Endometrial microvascular endothelial cells (primary cell): ENCODE measurements at regions not wholly inside any gene's neighbourhood (a gene's known extent, or its start where the extent isn't known, plus 50 kb on each side); places are given as distances from the start of the nearest gene placed in this dataset.

Experiments used
- in situ Hi-C: cut with HindIII; loops from 2 replicates; pipeline ENCODE4 v1.10.0; 2017; ENCODE audit warnings: low sequenced_read_pairs, low pct_unique_long_range_greater_than_20kb; ENCODE audit errors: inconsistent ontology term

DNA sequence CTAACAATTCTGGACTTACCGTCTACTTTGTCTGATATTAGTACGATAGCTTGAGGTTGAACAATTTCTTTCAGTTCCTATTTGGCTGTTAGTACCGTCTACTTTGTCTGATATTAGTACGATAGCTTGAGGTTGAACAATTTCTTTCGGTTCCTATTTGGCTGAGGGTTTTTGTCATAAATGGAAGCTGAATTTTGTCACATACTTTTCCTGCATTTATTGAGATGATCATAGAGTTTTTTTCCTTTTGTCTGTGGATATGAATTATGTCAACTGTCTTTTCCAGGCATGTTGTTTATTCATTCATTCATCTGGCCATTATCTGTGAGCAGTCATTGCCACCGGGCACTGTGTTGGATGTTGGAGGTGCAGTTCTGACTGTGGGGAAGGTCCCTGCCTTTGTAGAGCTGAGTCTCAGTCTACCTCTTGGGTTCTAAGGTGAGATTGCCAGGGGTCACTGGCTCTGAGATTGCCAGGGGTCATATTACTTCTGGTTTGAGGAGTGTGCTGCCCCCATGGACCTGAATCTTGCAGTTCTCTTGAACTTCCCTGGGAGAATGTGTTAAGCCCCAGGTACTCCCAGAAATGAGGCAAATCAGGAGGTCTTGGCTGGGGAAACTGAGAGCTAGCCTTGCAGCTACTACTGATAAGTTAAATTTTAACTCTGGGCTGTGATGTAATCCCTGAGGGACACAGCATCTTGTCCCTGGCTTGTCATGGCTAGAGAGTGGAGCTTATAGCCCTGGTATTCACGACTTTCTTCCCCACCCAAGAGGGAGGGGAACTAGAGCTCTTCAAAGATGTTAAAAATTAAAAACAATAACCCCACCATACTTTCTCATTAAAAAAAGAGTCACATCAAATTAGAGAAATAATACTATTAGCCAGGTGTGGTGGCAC, 89.1 kb upstream of the MBOAT2 start:
- in situ Hi-C loops: no loop called here

DNA sequence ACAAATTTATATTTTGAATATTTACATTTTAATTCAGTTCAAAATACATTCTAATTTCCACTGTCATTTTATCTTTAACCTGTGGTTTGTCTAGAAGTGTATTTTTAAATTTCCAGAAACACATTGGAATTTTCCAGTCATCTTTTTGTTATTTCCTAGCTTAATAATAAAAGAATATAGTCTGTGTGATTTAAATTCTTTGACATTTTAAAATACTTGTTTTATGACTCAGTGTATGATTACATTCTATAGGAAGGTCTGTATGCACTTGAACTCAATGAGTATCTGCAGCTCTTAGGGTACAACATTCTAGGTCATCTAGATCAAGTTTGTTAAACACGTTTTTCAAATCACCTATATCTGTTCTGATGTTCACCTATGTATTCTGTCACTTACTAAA, 88.3 kb upstream of the MBOAT2 start:
- in situ Hi-C loops: no loop called here

DNA sequence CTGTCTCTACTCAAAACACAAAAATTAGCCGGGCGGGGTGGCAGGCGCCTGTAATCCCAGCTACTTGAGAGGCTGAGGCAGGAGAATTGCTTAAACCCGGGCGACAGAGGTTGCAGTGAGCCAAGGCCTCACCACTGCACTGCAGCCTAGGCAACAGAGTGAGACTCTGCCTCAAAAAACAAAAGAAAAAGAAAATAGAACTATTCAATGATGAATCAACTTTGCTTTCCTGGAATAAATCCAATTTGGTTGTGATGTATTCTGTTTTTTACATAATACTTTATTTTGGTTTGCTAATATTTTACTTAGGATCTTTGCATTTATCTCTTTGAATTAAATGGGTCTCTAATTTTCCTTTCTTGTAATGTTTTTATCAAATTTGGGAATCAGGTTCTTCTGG, 86.3 kb upstream of the MBOAT2 start:
- in situ Hi-C loops: no loop called here

DNA sequence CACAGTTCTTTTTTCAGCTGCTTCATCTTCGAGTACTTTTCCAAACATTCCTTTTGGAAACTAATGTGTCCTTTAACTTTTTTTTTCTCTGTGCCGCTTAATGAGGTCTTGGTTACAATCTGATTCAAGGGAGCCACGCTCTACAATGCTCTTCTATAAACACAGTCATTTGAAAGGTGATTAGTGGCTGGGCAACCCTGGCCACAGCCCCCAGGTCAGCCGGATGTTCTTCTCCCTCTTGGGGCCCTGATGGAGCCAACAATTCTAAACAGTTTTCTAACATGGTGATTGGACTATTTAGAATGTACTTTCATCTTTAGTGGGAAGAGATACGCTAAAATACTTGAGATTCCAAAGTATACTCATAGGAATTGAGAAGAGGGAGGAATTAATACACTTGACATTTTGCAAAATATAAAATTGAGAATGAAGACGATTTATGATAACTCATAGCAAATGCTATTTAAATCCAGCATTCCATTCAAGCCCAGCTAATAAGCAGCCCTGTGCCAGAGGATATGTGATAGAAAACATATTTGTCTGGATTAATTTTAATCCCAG, 83.7 kb upstream of the MBOAT2 start:
- in situ Hi-C loops: no loop called here

DNA sequence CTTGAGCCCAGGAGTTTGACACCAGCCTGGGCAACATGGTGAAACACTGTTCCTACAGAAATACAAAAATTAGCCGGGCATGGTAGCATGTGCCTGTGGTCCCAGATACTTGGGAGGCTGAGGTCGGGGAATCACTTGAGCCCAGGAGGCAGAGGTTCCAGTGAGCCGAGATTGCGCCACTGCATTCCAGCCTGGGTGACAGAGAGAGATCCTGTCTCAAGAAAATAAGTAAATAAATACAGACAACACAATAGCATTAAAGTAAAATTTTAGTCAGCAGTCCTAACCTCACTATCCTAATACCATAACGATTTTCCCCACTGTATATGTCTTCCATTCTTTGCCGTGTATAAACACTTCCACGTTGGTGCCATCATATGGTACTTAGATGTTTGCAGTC, 83.0 kb upstream of the MBOAT2 start:
- in situ Hi-C loops: no loop called here

DNA sequence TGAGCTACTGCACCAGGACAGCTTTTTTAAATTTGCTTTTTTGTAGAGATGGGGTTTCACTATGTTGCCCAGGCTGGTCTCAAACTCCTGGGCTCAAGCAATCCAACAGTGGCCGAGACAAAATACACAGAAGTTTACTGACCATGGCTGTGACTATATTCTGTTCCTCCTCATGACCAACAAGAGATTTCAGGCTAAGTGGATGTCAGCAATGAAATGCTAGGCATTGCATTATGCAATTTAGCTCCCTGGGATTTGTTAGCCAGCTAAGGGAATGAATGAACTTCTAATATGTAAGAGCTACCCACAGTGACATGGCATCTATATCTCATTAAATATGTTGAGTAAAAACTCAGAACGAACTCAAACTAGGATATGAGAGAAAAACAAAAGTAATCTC, 81.9 kb upstream of the MBOAT2 start:
- in situ Hi-C loops: no loop called here

DNA sequence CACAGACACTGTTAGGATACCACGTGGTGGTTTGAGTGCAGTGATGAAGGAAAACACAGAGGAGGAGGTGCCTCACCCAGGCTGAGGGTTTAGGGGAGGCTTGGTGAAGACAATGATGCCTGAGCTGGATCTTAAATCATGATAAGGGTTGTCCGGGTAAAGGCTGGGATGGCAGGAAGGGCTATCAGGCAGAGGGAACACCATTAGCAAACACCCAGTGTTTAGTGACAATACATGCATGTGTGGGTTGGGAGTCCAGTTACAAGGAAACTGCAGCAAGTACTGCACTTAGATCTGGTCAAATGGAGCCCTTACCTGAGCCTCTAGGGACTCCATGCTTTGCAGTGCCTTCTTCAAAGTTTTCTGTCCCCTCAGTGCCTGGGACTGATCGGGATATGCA, 79.8 kb upstream of the MBOAT2 start:
- in situ Hi-C loops: no loop called here

DNA sequence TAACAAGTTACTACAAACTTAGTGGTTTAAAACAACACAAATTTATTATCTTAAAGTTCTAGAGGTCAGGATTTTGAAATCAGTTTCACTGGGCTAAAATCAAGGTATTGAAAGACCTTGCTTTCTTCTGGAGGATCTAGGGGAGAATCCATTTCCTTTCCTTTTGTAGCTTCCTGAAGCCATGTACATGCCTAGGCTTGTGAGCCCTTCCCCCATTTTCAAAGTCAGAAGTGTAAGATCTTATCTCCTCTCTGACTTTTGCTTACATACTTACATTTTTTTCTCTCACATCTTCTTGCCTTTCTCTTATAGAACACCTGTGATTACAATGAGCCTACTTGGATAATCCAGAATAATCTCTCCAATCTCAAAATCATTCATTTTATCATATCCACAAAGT, 78.7 kb upstream of the MBOAT2 start:
- in situ Hi-C loops: no loop called here

DNA sequence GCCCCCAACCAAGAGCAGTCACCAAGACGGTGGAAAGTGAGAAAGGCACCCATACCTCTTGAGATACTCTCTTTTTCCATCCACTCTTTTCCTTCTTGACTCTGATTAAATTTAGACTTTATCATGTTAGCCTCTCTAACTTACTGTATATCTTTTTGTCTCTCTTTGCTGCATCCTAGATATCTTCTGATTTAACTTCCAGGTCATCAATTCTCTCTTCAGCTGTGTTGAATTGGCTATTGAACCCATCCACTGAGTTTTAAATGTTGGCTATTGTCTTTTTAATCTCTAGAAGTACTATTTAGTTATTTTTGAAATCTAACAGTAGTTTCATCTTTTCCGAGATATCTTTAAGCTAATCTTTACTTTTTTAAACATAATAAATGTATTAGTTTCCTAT, 78.3 kb upstream of the MBOAT2 start:
- in situ Hi-C loops: no loop called here

DNA sequence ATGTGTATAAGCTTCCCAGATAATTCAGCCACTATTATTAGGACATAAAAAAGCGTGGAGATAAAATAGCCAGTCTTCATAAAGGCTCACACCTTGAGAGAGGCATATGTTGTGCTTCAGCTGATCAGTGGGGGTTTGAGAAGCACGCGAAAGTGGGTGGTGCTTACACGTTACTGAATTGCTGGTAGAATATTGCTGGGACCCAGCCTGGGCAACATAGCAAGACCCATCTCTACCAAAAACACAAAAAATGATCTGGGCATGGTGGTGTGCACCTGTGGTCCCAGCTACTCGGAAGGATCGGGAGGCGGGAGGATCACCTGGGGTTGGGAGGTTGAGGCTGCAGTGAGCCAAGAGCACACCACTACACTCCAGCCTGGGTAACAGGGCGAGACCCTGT, 74.9 kb upstream of the MBOAT2 start:
- in situ Hi-C loops: no loop called here

DNA sequence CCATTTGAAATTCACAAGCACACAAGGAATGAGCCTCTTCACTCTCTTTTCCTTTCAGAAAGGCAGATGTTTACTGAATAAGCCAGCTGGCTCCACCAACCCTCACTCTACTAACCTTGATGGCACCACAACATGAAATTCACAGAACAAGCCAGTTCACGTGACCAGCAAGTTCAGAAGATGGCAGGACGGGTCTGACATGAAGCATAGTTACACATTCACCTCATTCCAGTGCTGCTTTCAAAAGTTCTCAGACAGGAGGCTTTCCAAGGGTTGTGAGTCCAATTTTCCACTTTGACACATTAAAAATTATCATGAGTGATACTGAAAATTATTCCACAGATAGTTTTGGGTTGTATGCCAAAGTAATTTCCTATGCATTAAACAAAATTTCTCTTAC, 74.2 kb upstream of the MBOAT2 start:
- in situ Hi-C loops: no loop called here

DNA sequence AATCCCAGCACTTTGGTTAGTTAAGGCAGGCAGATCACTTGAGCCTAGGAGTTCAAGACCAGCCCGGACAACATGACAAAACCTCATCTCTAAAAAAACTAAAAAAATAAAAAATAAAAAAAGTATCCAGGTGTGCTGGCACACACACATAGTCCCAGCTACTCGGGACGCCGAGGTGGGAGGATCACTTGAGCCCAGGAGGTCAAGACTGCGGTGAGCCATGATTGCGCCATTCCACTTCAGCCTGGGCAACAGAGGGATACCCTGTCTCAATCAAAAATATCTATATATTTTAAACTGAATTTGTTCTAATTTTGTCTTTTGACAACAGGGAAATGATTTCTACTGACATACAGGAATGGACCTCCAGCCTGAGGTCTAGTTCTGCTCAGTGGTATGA, 73.3 kb upstream of the MBOAT2 start:
- in situ Hi-C loops: no loop called here

DNA sequence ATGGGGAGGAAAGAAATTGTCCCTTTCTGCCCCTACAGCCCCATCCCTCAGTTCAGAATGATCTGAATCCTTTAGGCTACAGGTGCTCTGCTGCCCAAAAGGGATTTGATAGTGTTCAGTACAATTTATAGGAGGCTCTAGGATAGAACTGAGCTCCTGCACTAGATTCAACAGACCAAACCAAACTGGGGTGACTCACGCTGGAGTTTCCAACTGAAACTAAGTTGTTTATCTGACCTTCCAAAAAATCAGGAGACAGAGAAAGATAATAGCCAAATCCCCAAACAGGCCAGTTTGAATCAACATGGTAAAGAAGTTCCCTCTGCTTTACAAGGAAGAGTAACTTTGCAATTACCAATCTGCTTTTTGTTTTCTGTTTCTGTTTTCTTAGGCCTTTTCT, 72.7 kb upstream of the MBOAT2 start:
- in situ Hi-C loops: no loop called here

DNA sequence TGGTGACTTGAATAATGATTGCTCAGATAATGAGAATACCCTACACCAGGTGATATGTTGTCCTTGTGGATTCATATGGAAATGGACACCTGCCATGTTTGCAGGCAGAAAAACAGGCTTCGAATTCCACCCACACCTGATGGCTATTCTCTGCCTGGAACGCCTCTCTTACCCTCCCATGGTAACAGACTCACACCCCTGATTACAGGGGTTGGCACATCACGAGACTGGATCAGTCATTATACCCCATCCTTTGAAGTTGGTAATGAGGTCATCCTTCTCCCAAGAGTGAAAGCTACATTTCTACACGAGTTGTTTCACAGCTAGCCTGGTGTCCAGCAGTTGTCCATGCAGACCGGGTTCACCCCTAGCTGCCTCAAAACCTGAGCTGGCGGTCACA, 71.4 kb upstream of the MBOAT2 start:
- in situ Hi-C loops: no loop called here

DNA sequence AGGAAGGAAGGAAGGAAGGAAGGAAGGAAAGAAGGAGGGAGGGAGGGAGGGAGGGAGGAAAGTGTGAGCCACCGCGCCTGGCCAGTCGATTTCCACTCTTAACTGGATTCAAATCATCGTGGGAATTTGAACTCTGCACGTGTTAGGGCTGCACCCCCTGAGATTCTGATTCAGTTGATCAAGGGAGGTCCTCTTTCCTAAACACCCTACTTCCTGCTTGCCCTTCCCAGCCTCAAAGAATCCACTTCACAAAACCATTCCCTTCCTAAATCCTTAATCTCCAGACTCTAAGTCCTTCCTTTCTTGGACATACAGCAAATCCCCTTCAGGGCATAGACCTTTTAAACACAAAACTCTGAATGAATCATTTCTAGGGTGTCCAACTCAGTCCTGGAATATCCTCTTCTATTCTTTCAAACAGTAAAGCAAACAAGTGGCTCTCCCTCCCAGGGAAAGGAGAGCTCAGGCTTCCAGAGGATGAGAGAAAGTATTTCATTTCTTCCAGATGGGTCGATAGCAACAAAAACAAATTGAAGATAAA, 68.2 kb upstream of the MBOAT2 start:
- in situ Hi-C loops: no loop called here

DNA sequence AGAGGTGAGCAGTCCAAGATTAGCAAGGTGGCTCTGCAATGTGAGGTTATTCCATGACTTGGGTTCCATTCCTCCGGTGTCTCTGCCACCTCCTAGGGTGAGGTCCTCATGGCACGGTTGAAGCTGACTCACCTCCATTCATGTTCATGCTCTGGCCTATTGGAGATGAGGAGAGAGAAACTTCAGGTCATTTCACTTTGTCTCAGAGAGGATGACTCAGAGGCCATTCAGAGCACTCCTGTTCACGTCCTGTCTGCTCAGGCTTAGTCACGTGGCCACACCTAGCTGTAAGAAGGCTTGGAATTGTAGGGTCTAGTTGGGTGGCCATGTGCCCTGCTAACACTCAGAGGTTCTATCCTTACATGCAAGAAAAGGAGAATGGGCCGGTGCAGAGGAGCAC, 67.5 kb upstream of the MBOAT2 start:
- in situ Hi-C loops: no loop called here

DNA sequence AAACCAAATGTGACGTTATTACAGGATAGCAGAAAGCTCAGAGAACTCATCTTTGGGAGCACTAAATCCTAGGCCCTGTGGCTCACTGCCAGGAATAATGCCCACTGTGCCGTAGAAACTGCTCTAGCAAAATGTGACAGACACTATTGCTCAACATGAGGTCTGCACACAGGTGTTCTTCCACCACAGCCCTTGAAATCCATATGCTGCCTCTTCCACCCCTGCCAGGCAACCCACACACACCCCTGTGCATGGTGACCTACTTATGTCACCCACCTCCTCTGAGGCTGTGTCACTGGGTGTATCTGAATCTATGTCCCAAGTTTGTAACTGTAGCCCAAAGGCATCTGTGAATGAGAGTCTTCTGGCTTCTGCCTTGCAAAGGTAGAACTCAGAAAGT, 66.1 kb upstream of the MBOAT2 start:
- in situ Hi-C loops: no loop called here

DNA sequence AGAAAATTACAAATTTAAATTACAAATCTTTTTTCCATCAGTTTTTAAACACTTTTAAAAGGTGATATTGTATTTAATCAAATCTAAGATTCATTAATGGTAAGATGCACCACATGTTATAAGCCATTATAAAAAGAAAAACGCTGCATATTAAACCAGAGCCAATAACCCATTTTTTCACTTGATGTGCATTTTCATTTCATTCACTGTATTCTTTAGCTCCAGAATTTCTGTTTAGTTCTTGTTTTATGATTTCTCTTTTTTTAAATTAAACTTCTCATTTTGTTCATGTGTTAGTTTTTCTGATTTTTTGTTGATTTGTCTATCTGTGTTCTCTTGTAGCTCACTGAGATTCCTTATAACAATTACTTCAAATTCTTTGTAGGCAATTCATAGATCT, 62.4 kb upstream of the MBOAT2 start:
- in situ Hi-C loops: no loop called here

DNA sequence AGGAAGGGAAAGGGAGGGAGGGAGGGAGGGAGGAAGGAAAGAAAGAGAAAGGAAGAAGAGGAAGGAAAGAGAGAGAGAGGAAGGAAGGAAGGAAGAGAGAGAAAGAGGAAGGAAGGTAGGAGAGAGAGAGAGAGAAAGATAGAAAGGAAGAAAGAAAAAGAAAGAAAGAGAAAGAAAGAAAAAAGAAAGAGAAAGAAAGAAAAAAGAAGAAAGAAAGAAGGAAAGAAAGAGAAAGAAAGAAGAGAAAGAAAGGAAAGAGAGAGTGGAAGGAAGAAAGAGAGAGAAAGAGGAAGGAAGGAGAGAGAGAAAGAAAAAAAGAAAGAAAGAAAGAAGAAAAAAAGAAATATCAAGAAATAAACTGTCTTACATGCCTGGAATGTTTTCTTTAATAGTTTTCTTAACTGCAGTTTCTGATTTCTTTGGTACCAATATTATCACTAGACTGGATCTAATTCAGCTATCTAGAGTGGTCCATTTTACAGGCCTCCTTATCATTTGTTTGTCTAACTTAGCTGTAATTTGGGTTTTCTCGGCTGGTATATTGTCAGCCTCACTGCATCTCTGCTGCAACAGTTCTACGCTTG, 59.6 kb upstream of the MBOAT2 start:
- in situ Hi-C loops: no loop called here

DNA sequence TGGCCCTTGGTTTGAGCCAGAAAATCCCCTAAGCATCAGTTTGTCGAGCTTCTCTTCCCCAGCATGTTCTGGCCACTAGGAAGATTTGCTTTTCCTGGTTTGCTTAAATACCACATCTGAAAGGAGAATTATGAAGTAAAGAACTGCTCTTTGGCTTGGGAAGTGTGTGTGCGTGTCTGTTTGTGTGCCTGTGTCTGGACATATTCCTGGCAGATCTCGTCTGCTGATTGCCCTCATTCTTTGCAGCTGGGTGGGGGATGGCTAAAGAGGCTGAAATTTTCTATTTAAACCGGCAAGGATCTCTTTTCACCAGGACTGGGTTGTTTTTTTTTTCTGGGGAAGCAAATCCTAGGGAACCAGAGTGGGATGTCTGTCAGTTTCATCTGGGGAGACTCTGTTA, 57.3 kb upstream of the MBOAT2 start:
- in situ Hi-C loops: no loop called here
